GM12878 (cell line): ENCODE measurements at regions not wholly inside any gene's neighbourhood (a gene's known extent, or its start where the extent isn't known, plus 50 kb on each side); places are given as distances from the start of the nearest gene placed in this dataset.

ENCODE experiments used
- ATAC-seq: fragments of 200-7000 bp; cut with Tn5 transposase; 3 replicates; pipeline ENCODE4 v1.9.1; 2020; ENCODE audit warnings: mild to moderate bottlenecking, moderate library complexity
- BruUV-seq: library from RNA; stranded (reverse); fragments of 400-500 nt; replicated peaks from 2 replicates; lab custom pipeline; 2021; lab: Mats Ljungman, UMichigan
- CTCF ChIA-PET: fragments of 300-600 bp; sonication (Branson Sonifier 250); formaldehyde crosslinking; extraction: SDS; loops from one replicate; lab custom pipeline; 2021; ENCODE audit warnings: inconsistent platforms; lab: Yijun Ruan, JAX
- POLR2A ChIA-PET: fragments of 350-600 bp; formaldehyde crosslinking; extraction: SDS; loops from one replicate; lab custom pipeline; 2021; ENCODE audit warnings: inconsistent platforms; lab: Charles Lee
- RAD21 ChIA-PET: fragments of 300-600 bp; sonication (Branson Sonifier 250); formaldehyde crosslinking; loops from one replicate; lab custom pipeline; 2023; ENCODE audit warnings: antibody characterized with exemption; ENCODE audit not compliant: unreplicated experiment; lab: Charles Lee
- SMC1A ChIA-PET: fragments of 300-600 bp; sonication (Branson Sonifier 250); formaldehyde crosslinking; loops from one replicate; lab custom pipeline; 2023; ENCODE audit not compliant: unreplicated experiment, uncharacterized antibody; lab: Charles Lee
- DNase-seq: peaks from one replicate; pipeline ENCODE4 v3.0.0-alpha.2; 2011; ENCODE audit warnings: low read depth, low spot score
- FAIRE-seq: peaks from 3 replicates; lab custom pipeline; 2011; peaks lifted over from hg19 to GRCh38; lab: Jason Lieb, UNC
- H2AFZ ChIP-seq: 2 replicates; pipeline ENCODE4 v1.6.0; 2011; ENCODE audit warnings: low read depth, low read length, control low read depth; ENCODE audit not compliant: control insufficient read depth
- H3K27ac ChIP-seq: 2 replicates; pipeline ENCODE4 v1.5.1; 2011; ENCODE audit warnings: control low read depth; ENCODE audit not compliant: control insufficient read depth, insufficient read depth
- H3K27me3 ChIP-seq, 2 experiments: replicated peaks in 1 of 2; 2 replicates each; pipeline versions ENCODE4 v1.6.0 to v1.6.1; 2011; ENCODE audit warnings: low read length in 1 of 2; ENCODE audit not compliant: control insufficient read depth in 2 of 2, insufficient read depth in 2 of 2
- H3K36me3 ChIP-seq, 2 experiments: 2 replicates each; pipeline ENCODE4 v1.5.1; 2011; ENCODE audit warnings: low read length in 1 of 2; ENCODE audit not compliant: control insufficient read depth in 2 of 2, insufficient read depth in 2 of 2
- H3K4me1 ChIP-seq: 2 replicates; pipeline ENCODE4 v1.6.1; 2011; ENCODE audit warnings: mild to moderate bottlenecking, low read length, moderate library complexity, mixed read lengths; ENCODE audit not compliant: control insufficient read depth, insufficient read depth
- H3K4me2 ChIP-seq: 2 replicates; pipeline ENCODE4 v1.6.0; 2011; ENCODE audit warnings: control low read depth; ENCODE audit not compliant: control insufficient read depth, insufficient read depth
- H3K4me3 ChIP-seq: fragments of 200-600 bp; sonication (generic); 2 replicates; pipeline ENCODE4 v1.5.1; 2016
- H3K79me2 ChIP-seq: 2 replicates; pipeline ENCODE4 v1.6.0; 2011; ENCODE audit warnings: low read length; ENCODE audit not compliant: control insufficient read depth, insufficient read depth
- H3K9ac ChIP-seq: 2 replicates; pipeline ENCODE4 v1.8.0; 2011; ENCODE audit warnings: low read length, control low read depth, mixed read lengths; ENCODE audit not compliant: control insufficient read depth, insufficient read depth
- H3K9me3 ChIP-seq: replicated peaks from 3 replicates; pipeline ENCODE4 v1.5.1; 2011; ENCODE audit warnings: mild to moderate bottlenecking, low read length; ENCODE audit not compliant: control insufficient read depth, insufficient read depth
- H4K20me1 ChIP-seq: 2 replicates; pipeline ENCODE4 v1.6.0; 2011; ENCODE audit not compliant: control insufficient read depth, insufficient read depth
- FOXK2 ChIP-seq: fragments of 450-650 bp; IDR thresholded peaks from 2 replicates; pipeline ENCODE4 v1.6.1; 2017; ENCODE audit warnings: mild to moderate bottlenecking, moderate library complexity
- MTA3 ChIP-seq: IDR thresholded peaks from 2 replicates; pipeline ENCODE4 v1.6.1; 2012; ENCODE audit warnings: low read length, inconsistent platforms, borderline replicate concordance
- NFXL1 ChIP-seq: fragments of 450-650 bp; IDR thresholded peaks from 2 replicates; pipeline ENCODE4 v1.6.1; 2017; ENCODE audit warnings: antibody characterized with exemption, mild to moderate bottlenecking, borderline replicate concordance
- NKRF ChIP-seq: fragments of 450-650 bp; conservative IDR thresholded peaks from 2 replicates; pipeline ENCODE4 v1.6.1; 2017; ENCODE audit warnings: mild to moderate bottlenecking, moderate library complexity
- PML ChIP-seq: IDR thresholded peaks from 2 replicates; pipeline ENCODE4 v1.6.1; 2012; ENCODE audit warnings: low read length, inconsistent platforms
- RELB ChIP-seq: fragments of 450-650 bp; IDR thresholded peaks from 2 replicates; pipeline ENCODE4 v1.6.1; 2017; ENCODE audit warnings: low read depth, mild to moderate bottlenecking, moderate library complexity
- SMAD5 ChIP-seq: IDR thresholded peaks from 2 replicates; pipeline ENCODE4 v1.6.1; 2016; ENCODE audit warnings: antibody characterized with exemption, low read depth
- SPI1 ChIP-seq: IDR thresholded peaks from 2 replicates; pipeline ENCODE4 v1.6.1; 2011; ENCODE audit warnings: low read depth, mild to moderate bottlenecking, low read length, moderate library complexity, borderline replicate concordance; ENCODE audit not compliant: insufficient read depth
- YBX1 ChIP-seq: fragments of 450-650 bp; IDR thresholded peaks from 2 replicates; pipeline ENCODE4 v1.6.1; 2016; ENCODE audit warnings: antibody characterized with exemption
- ZBTB4 ChIP-seq: fragments of 450-650 bp; formaldehyde crosslinking; IDR thresholded peaks from 2 replicates; pipeline ENCODE4 v1.4.0; 2022; ENCODE audit warnings: mild to moderate bottlenecking, moderate library complexity
- ZNF687 ChIP-seq: fragments of 450-650 bp; IDR thresholded peaks from 2 replicates; pipeline ENCODE4 v1.6.1; 2017; ENCODE audit warnings: mild to moderate bottlenecking, moderate library complexity
- WGBS: methylation state at CpG from one replicate; pipeline ENCODE4 v1.1.6; 2016; ENCODE audit warnings: low lambda C conversion rate; ENCODE audit not compliant: insufficient replicate concordance, insufficient coverage; ENCODE audit errors: missing lambda C conversion rate; 5-methylcytosine and 5-hydroxymethylcytosine counted together
- in situ Hi-C: fragments of 300-500 bp; cut with MboI; formaldehyde crosslinking; loops from 9 replicates; pipeline ENCODE4 v1.14.3; 2018; ENCODE audit warnings: mixed read lengths
- intact Hi-C: fragments of 100-400 bp; cut with micrococcal nuclease; formaldehyde crosslinking; loops from one replicate; pipeline ENCODE4 v1.14.2; 2022; ENCODE audit not compliant: unreplicated experiment

GRCh38 chr6:168232989-168233874, 86.3 kb downstream of the DACT2 start (continued):
- TF ChIP-seq ZNF687 = no peak

GRCh38 chr6:168232528-168232927, 87.0 kb downstream of the DACT2 start:
- no peaks in the 10 kb centered on the region for H3K4me1 ChIP-seq
- CTCF ChIA-PET = no interaction called here
- TF ChIP-seq YBX1 = no peak
- TF ChIP-seq PML = no peak
- no peak for TF ChIP-seq NFXL1
- no peak for TF ChIP-seq SPI1
- TF ChIP-seq NKRF = no peak
- TF ChIP-seq RELB = no peak
- TF ChIP-seq SMAD5 = no peak
- TF ChIP-seq ZBTB4 (CRISPR knock-in tag) = no peak
- no peak for TF ChIP-seq FOXK2
- no peak for TF ChIP-seq MTA3

More at GRCh38 chr6:168232528-168232927, 87.0 kb downstream of the DACT2 start:
- 13% methylated on average over 11 of the region's 11 CpGs for WGBS
- Histone ChIP-seq H3K27me3 (no peaks in the 10 kb centered on the region), H3K4me2 (no peak overlapping the region), H3K9ac (no peak overlapping the region), H4K20me1 (no peaks in the 10 kb centered on the region), H3K27ac (no peak overlapping the region), H3K9me3 (no peaks in the 10 kb centered on the region), H2AFZ (no peak overlapping the region), H3K4me3 (no peak overlapping the region), H3K36me3 (no peaks in the 10 kb centered on the region), H3K79me2 (no peaks in the 10 kb centered on the region)
- no TSS peak for BruUV-seq
- no peak for FAIRE-seq
- intact Hi-C loops = no loop called here
- ATAC-seq = no peak
- ChIA-PET POLR2A (no interaction called here), RAD21 (no interaction called here), SMC1A (no interaction called here)
- no peak for DNase-seq
- in situ Hi-C loops = no loop called here
